IMR-90 (cell line): ENCODE measurements at regions not wholly inside any gene's neighbourhood (a gene's known extent, or its start where the extent isn't known, plus 50 kb on each side); places are given as distances from the start of the nearest gene placed in this dataset.

ENCODE experiments used
- ATAC-seq: fragments of 200-7000 bp; cut with Tn5 transposase; 2 replicates; pipeline ENCODE4 v1.9.1; 2020; ENCODE audit warnings: low read depth, mild to moderate bottlenecking, moderate library complexity
- BruUV-seq: library from RNA; stranded (reverse); fragments of 400-500 nt; replicated peaks from 2 replicates; lab custom pipeline; 2021; lab: Mats Ljungman, UMichigan
- CTCF ChIA-PET: fragments of 300-600 bp; formaldehyde crosslinking; extraction: SDS; loops from one replicate; lab custom pipeline; 2021; ENCODE audit warnings: antibody characterized with exemption; lab: Yijun Ruan, JAX
- POLR2A ChIA-PET: fragments of 300-600 bp; sonication (Branson Sonifier 250); formaldehyde crosslinking; loops from one replicate; lab custom pipeline; 2022; ENCODE audit warnings: antibody characterized with exemption; ENCODE audit not compliant: unreplicated experiment; lab: Charles Lee
- DNase-seq: peaks from one replicate; pipeline ENCODE4 v3.0.0; 2013
- H2AFZ ChIP-seq: replicated peaks from 2 replicates; pipeline ENCODE3; 2013; ENCODE audit warnings: low read length, mild to moderate bottlenecking; ENCODE audit not compliant: poor library complexity
- H2AK5ac ChIP-seq: 2 replicates; pipeline ENCODE4 v1.6.1; 2013; ENCODE audit warnings: low read depth, low read length, inconsistent platforms
- H2AK9ac ChIP-seq: replicated peaks from 2 replicates; pipeline ENCODE3; 2013; ENCODE audit warnings: mild to moderate bottlenecking, low read depth, low read length, moderate library complexity; ENCODE audit not compliant: poor library complexity
- H2BK120ac ChIP-seq: 2 replicates; pipeline ENCODE4 v1.6.1; 2013; ENCODE audit warnings: low read depth, low read length, inconsistent platforms
- H2BK15ac ChIP-seq: 3 replicates; pipeline ENCODE4 v1.6.1; 2013; ENCODE audit warnings: low read depth, low read length, inconsistent platforms
- H2BK20ac ChIP-seq: 2 replicates; pipeline ENCODE4 v1.6.1; 2013; ENCODE audit warnings: low read depth, mild to moderate bottlenecking, inconsistent platforms, low read length, moderate library complexity
- H2BK5ac ChIP-seq: 2 replicates; pipeline ENCODE4 v1.6.1; 2013; ENCODE audit warnings: mild to moderate bottlenecking, low read depth, low read length, inconsistent platforms; ENCODE audit not compliant: poor library complexity, severe bottlenecking
- H3K14ac ChIP-seq: replicated peaks from 2 replicates; pipeline ENCODE4 v1.6.1; 2013; ENCODE audit warnings: low read depth, low read length, inconsistent platforms
- H3K18ac ChIP-seq: 2 replicates; pipeline ENCODE4 v1.6.1; 2013; ENCODE audit warnings: low read depth, low read length, control low read depth
- H3K23ac ChIP-seq: 2 replicates; pipeline ENCODE4 v1.6.1; 2013; ENCODE audit warnings: low read depth, low read length, inconsistent platforms
- H3K27ac ChIP-seq: 2 replicates; pipeline ENCODE4 v1.5.1; 2013; ENCODE audit warnings: mild to moderate bottlenecking, control low read depth, low read length; ENCODE audit not compliant: insufficient read depth
- H3K27me3 ChIP-seq: 2 replicates; pipeline ENCODE4 v1.6.1; 2013; ENCODE audit warnings: low read length; ENCODE audit not compliant: control insufficient read depth, insufficient read depth
- H3K36me3 ChIP-seq: 2 replicates; pipeline ENCODE4 v1.6.1; 2013; ENCODE audit warnings: low read length, mixed read lengths; ENCODE audit not compliant: control insufficient read depth, insufficient read depth
- H3K4ac ChIP-seq: 2 replicates; pipeline ENCODE4 v1.6.1; 2013; ENCODE audit warnings: low read depth, low read length, inconsistent platforms
- H3K4me1 ChIP-seq: 2 replicates; pipeline ENCODE4 v1.6.1; 2013; ENCODE audit warnings: low read length, mixed read lengths; ENCODE audit not compliant: control insufficient read depth, insufficient read depth
- H3K4me2 ChIP-seq: 2 replicates; pipeline ENCODE4 v1.6.1; 2013; ENCODE audit warnings: low read depth, mild to moderate bottlenecking, control low read depth, low read length, moderate library complexity
- H3K4me3 ChIP-seq: 2 replicates; pipeline ENCODE4 v1.5.1; 2013; ENCODE audit warnings: low read depth, mild to moderate bottlenecking, control low read depth, low read length, moderate library complexity; ENCODE audit not compliant: insufficient read depth
- H3K56ac ChIP-seq: 2 replicates; pipeline ENCODE4 v1.6.1; 2013; ENCODE audit warnings: low read length, inconsistent platforms; ENCODE audit not compliant: insufficient read depth; ENCODE audit errors: extremely low read depth
- H3K79me1 ChIP-seq, 2 experiments: 2 replicates each; pipeline ENCODE4 v1.6.1; 2013; ENCODE audit warnings: low read length in 2 of 2, inconsistent platforms in 1 of 2, low read depth in 1 of 2
- H3K9ac ChIP-seq: 2 replicates; pipeline ENCODE4 v1.6.1; 2013; ENCODE audit warnings: low read depth, low read length, control low read depth
- H3K9me1 ChIP-seq: 2 replicates; pipeline ENCODE4 v1.6.1; 2013; ENCODE audit warnings: low read length, inconsistent platforms; ENCODE audit not compliant: insufficient read depth
- H3K9me3 ChIP-seq: 2 replicates; pipeline ENCODE4 v1.6.1; 2013; ENCODE audit warnings: low read length; ENCODE audit not compliant: control insufficient read depth, insufficient read depth
- H4K20me1 ChIP-seq: 2 replicates; pipeline ENCODE4 v1.6.1; 2013; ENCODE audit warnings: low read length, inconsistent platforms; ENCODE audit not compliant: insufficient read depth
- H4K5ac ChIP-seq: 2 replicates; pipeline ENCODE4 v1.6.1; 2013; ENCODE audit warnings: mild to moderate bottlenecking, low read depth, low read length, control low read depth
- H4K8ac ChIP-seq, 2 experiments: 2 replicates each; pipeline ENCODE4 v1.6.1; 2013; ENCODE audit warnings: low read depth in 2 of 2, low read length in 2 of 2, control low read depth in 1 of 2, inconsistent platforms in 1 of 2
- H4K91ac ChIP-seq: 2 replicates; pipeline ENCODE4 v1.6.1; 2013; ENCODE audit warnings: low read depth, low read length, inconsistent platforms; ENCODE audit not compliant: insufficient read depth
- FOS ChIP-seq: fragments of 150-350 bp; IDR thresholded peaks from 2 replicates; pipeline ENCODE4 v1.6.1; 2016; ENCODE audit warnings: low read depth, low read length
- NFE2L2 ChIP-seq: fragments of 150-350 bp; IDR thresholded peaks from 2 replicates; pipeline ENCODE4 v1.6.1; 2016; ENCODE audit warnings: low read depth, mild to moderate bottlenecking, low read length
- RCOR1 ChIP-seq: IDR thresholded peaks from 2 replicates; pipeline ENCODE4 v1.6.1; 2012; ENCODE audit warnings: mild to moderate bottlenecking, low read length, improper control_type of control experiment; ENCODE audit not compliant: insufficient replicate concordance
- WGBS, 2 experiments: methylation state at CpG; one replicate each; pipeline versions ENCODE4 v1.1.5 to v1.1.7; 2013; ENCODE audit warnings: missing lambda C conversion rate in 2 of 2; ENCODE audit not compliant: insufficient read length in 1 of 2; ENCODE audit errors: extremely low coverage in 2 of 2; 5-methylcytosine and 5-hydroxymethylcytosine counted together
- dilution Hi-C: fragments of 300-500 bp; cut with HindIII; formaldehyde crosslinking; loops from one replicate; pipeline ENCODE4 v1.14.3; 2018; ENCODE audit warnings: low sequenced_read_pairs; ENCODE audit not compliant: unreplicated experiment
- in situ Hi-C: fragments of 300-500 bp; cut with MboI; formaldehyde crosslinking; loops from 3 replicates; pipeline ENCODE4 v1.14.3; 2019; ENCODE audit warnings: low sequenced_read_pairs, inconsistent platforms, mixed read lengths
- intact Hi-C: fragments of 100-400 bp; cut with micrococcal nuclease; formaldehyde crosslinking; loops from 2 replicates; pipeline ENCODE4 v1.10.0; 2022
- TF ChIP-seq, protein P1 (sequence below): conservative IDR thresholded peaks from 2 replicates; pipeline ENCODE4 v1.5.1; 2012; ENCODE audit warnings: mild to moderate bottlenecking, low read depth, low read length, improper control_type of control experiment

DNA sequence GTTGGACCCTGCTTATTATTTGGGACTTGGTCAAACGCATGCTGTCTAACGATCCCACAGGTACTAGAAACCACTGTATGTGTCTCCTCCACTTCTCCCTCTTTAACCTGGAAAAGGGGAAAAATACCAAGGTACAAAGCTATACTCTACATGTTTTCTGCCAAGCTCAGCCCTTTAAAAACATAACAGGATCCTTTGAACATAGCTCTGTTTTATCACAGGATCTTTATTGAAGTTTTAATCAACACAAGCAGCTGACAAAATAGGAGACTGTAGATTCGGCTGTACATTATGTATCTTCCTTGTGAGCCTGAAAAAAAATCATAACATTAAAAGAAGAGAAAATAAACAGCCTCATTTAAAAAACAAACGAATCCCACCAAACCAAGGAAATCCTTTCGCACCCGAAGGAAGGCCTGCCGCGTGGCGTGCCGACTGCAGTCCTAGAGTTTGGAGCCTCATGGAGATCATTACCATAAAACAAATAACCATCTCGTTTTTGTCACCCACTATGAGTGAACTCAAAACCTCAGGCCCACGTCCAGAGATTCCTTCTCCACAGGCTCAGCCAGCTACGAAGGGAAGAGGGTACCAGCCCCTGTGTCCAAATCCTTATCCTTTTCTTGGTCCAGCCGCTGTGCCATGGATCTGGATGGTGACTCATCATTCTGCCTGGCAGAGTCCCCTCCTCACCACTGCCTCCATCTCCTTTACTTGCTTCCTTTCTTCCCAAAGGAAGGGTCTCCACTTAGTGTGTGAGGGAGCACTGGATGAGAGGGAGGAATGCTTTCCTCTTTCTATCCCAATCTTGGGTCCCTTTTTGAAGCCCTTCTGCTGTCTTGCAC is 651.1 kb downstream of the CCDC171 start:
- Histone ChIP-seq H2AK9ac (peak overlapping the region; percentile 85), H3K56ac (peak overlapping the region; percentile 26; the same call in 1 of the 2 replicates), H4K5ac (peak overlapping the region; percentile 92), H2BK120ac (peak overlapping the region; percentile 96), H3K9me1 (peaks cover 15% of the 10 kb centered on the region), H3K4ac (peak overlapping the region; percentile 88), H2BK15ac (peak overlapping the region; percentile 97), H2BK5ac (peak overlapping the region; percentile 72), H3K4me3 (no peak overlapping the region), H4K8ac (peak overlapping the region; percentile 5 to 81; a peak in 3 of 4 replicates), H2AFZ (peak overlapping the region; percentile 77), H3K27me3 (no peaks in the 10 kb centered on the region), H2BK20ac (peak overlapping the region; percentile 93), H3K9me3 (no peaks in the 10 kb centered on the region), H3K14ac (peak overlapping the region; percentile 73), H3K18ac (peak overlapping the region; percentile 90), H3K4me2 (peak overlapping the region; percentile 29; the same call in 1 of the 2 replicates), H4K20me1 (no peaks in the 10 kb centered on the region), H3K27ac (peak overlapping the region; percentile 68; the same call in 1 of the 2 replicates), H3K79me1 (0 out of 4 replicates have a peak, but pooled peaks cover 0 to 5% of the 10 kb centered on the region in 2 experiments), H3K4me1 (peaks cover 19% of the 10 kb centered on the region), H4K91ac (peak overlapping the region; percentile 85), H3K36me3 (no peaks in the 10 kb centered on the region), H3K9ac (peak overlapping the region; percentile 2; the same call in 1 of the 2 replicates), H2AK5ac (peak overlapping the region; percentile 92), H3K23ac (peak overlapping the region; percentile 57)
- no TSS peak for BruUV-seq
- in situ Hi-C loops = no loop called here
- TF ChIP-seq FOS (peak; percentile 57; the same call in 1 of the 2 replicates), RCOR1 (no peak), NFE2L2 (no peak)
- TF ChIP-seq, protein P1, sequence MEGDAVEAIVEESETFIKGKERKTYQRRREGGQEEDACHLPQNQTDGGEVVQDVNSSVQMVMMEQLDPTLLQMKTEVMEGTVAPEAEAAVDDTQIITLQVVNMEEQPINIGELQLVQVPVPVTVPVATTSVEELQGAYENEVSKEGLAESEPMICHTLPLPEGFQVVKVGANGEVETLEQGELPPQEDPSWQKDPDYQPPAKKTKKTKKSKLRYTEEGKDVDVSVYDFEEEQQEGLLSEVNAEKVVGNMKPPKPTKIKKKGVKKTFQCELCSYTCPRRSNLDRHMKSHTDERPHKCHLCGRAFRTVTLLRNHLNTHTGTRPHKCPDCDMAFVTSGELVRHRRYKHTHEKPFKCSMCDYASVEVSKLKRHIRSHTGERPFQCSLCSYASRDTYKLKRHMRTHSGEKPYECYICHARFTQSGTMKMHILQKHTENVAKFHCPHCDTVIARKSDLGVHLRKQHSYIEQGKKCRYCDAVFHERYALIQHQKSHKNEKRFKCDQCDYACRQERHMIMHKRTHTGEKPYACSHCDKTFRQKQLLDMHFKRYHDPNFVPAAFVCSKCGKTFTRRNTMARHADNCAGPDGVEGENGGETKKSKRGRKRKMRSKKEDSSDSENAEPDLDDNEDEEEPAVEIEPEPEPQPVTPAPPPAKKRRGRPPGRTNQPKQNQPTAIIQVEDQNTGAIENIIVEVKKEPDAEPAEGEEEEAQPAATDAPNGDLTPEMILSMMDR = no peak
- dilution Hi-C loops = no loop called here
- DNase-seq (peak; percentile 22), ATAC-seq (peak; percentile 22)
- ChIA-PET CTCF (interaction anchor here (1.0 to 1.8 kb wide), 3 partner anchors 8 to 73 kb away, joined by 3 to 6 read pairs (median 3); no protein-coding TSS in a partner anchor), POLR2A (no interaction called here)
- 94% methylated on average over 6 of the region's 14 CpGs; no CpG with 5 or more reads in 1 of the 2 experiments for WGBS, 2 experiments
- intact Hi-C loops = no loop called here
